SK-N-SH (cell line): ENCODE measurements at regions not wholly inside any gene's neighbourhood (a gene's known extent, or its start where the extent isn't known, plus 50 kb on each side); places are given as distances from the start of the nearest gene placed in this dataset.

Experiments used
- CTCF ChIA-PET: fragments of 300-600, 350-600 bp; formaldehyde crosslinking; extraction: SDS; loops from one replicate; lab custom pipeline; 2021; lab: Yijun Ruan, JAX
- POLR2A ChIA-PET: fragments of 350-600 bp; sonication (Branson Sonifier 250); formaldehyde crosslinking; extraction: SDS; loops from one replicate; lab custom pipeline; 2020; ENCODE audit warnings: antibody characterized with exemption, inconsistent platforms; lab: Yijun Ruan, JAX
- DNase-seq: peaks from one replicate; pipeline ENCODE4 v3.0.0; 2012
- H2AFZ ChIP-seq: fragments of 200-600 bp; sonication (generic); 2 replicates; pipeline ENCODE4 v1.8.1; 2016; ENCODE audit warnings: antibody characterized with exemption, mild to moderate bottlenecking, low read depth
- H3F3A ChIP-seq: fragments of 200-600 bp; sonication (generic); replicated peaks from 2 replicates; pipeline ENCODE3; 2016; ENCODE audit warnings: antibody characterized with exemption, mild to moderate bottlenecking; ENCODE audit not compliant: insufficient read depth
- H3K27ac ChIP-seq, 2 experiments: fragments of 200-500 bp in 1 of 2; fragments of 200-600 bp in 1 of 2; sonication (Bioruptor generic) in 1 of 2; sonication (generic), shearing (Covaris generic) in 1 of 2; 2 replicates each; pipeline versions ENCODE4 v1.5.1 to v1.6.1; 2014 to 2016; ENCODE audit warnings: low read depth in 2 of 2, inconsistent platforms in 1 of 2, low read length in 1 of 2, mild to moderate bottlenecking in 1 of 2, mixed read lengths in 1 of 2
- H3K27me3 ChIP-seq: fragments of 200-600 bp; sonication (generic), shearing (Covaris generic); 2 replicates; pipeline ENCODE4 v1.6.1; 2016; ENCODE audit warnings: mixed run types; ENCODE audit not compliant: insufficient read depth
- H3K36me3 ChIP-seq, 2 experiments: fragments of 200-500 bp in 1 of 2; fragments of 200-600 bp in 1 of 2; sonication (Bioruptor generic) in 1 of 2; sonication (generic) in 1 of 2; replicated peaks in 1 of 2; 2 replicates each; pipeline versions ENCODE3 to v1.5.1; 2014 to 2016; ENCODE audit warnings: low read length in 1 of 2, mild to moderate bottlenecking in 1 of 2; ENCODE audit not compliant: insufficient read depth in 2 of 2, control insufficient read depth in 1 of 2
- H3K4me1 ChIP-seq, 2 experiments: fragments of 200-500 bp in 1 of 2; fragments of 200-600 bp in 1 of 2; sonication (Bioruptor generic) in 1 of 2; sonication (generic), shearing (Covaris generic) in 1 of 2; 2 replicates each; pipeline versions ENCODE4 v1.5.1 to v1.6.1; 2014 to 2016; ENCODE audit warnings: low read depth in 1 of 2, low read length in 1 of 2, mixed run types in 1 of 2; ENCODE audit not compliant: insufficient read depth in 2 of 2, control insufficient read depth in 1 of 2
- H3K4me2 ChIP-seq: fragments of 200-600 bp; sonication (generic), shearing (Covaris generic); 2 replicates; pipeline ENCODE4 v1.6.1; 2017; ENCODE audit warnings: mixed run types
- H3K4me3 ChIP-seq, 2 experiments: fragments of 200-500 bp in 1 of 2; fragments of 200-600 bp in 1 of 2; sonication (Bioruptor generic) in 1 of 2; sonication (generic), shearing (Covaris generic) in 1 of 2; 2 replicates each; pipeline versions ENCODE4 v1.5.1 to v1.8.1; 2014 to 2016; ENCODE audit warnings: low read depth in 2 of 2, inconsistent platforms in 1 of 2, low read length in 1 of 2, mild to moderate bottlenecking in 1 of 2, mixed read lengths in 1 of 2, moderate library complexity in 1 of 2
- H3K79me2 ChIP-seq: fragments of 200-600 bp; sonication (generic); 2 replicates; pipeline ENCODE4 v1.8.1; 2017; ENCODE audit warnings: mild to moderate bottlenecking; ENCODE audit not compliant: insufficient read depth
- H3K9ac ChIP-seq: fragments of 200-600 bp; sonication (generic); 2 replicates; pipeline ENCODE4 v1.6.1; 2017; ENCODE audit warnings: mixed run types
- H3K9me2 ChIP-seq: fragments of 200-600 bp; sonication (generic); 2 replicates; pipeline ENCODE4 v1.6.1; 2017; ENCODE audit warnings: mixed run types
- H3K9me3 ChIP-seq: fragments of 200-600 bp; sonication (generic); 2 replicates; pipeline ENCODE4 v1.6.1; 2017; ENCODE audit warnings: mixed run types, mild to moderate bottlenecking, moderate library complexity
- H4K20me1 ChIP-seq: fragments of 200-600 bp; sonication (generic); 2 replicates; pipeline ENCODE4 v1.6.1; 2017; ENCODE audit warnings: mild to moderate bottlenecking, mixed run types; ENCODE audit not compliant: insufficient read depth
- CTCF ChIP-seq: fragments of 200-600 bp; sonication (generic); IDR thresholded peaks from 2 replicates; pipeline ENCODE4 v1.6.1; 2017; ENCODE audit warnings: antibody characterized with exemption, mild to moderate bottlenecking, moderate library complexity
- ELF1 ChIP-seq: IDR thresholded peaks from 2 replicates; pipeline ENCODE4 v1.4.0; 2012
- FOXM1 ChIP-seq: IDR thresholded peaks from 2 replicates; pipeline ENCODE4 v1.4.0; 2012; ENCODE audit warnings: low read depth, mild to moderate bottlenecking
- GABPA ChIP-seq: IDR thresholded peaks from 2 replicates; pipeline ENCODE4 v1.4.0; 2012; ENCODE audit warnings: low read depth, mild to moderate bottlenecking
- GATA2 ChIP-seq: sonication (generic); formaldehyde crosslinking; IDR thresholded peaks from 2 replicates; pipeline ENCODE4 v1.5.0; 2020; ENCODE audit warnings: mild to moderate bottlenecking, missing genetic modification reagents
- JUND ChIP-seq: IDR thresholded peaks from 2 replicates; pipeline ENCODE4 v1.4.0; 2012
- MEF2A ChIP-seq: IDR thresholded peaks from 2 replicates; pipeline ENCODE4 v1.4.0; 2012; ENCODE audit warnings: low read depth, borderline replicate concordance
- MXI1 ChIP-seq: IDR thresholded peaks from 2 replicates; pipeline ENCODE4 v1.6.1; 2012; ENCODE audit warnings: mild to moderate bottlenecking, low read depth, low read length, improper control_type of control experiment
- NFIC ChIP-seq: IDR thresholded peaks from 2 replicates; pipeline ENCODE4 v1.4.0; 2012; ENCODE audit warnings: borderline replicate concordance
- PBX3 ChIP-seq: IDR thresholded peaks from 2 replicates; pipeline ENCODE4; 2012
- RAD21 ChIP-seq: IDR thresholded peaks from 2 replicates; pipeline ENCODE4 v1.6.1; 2012; ENCODE audit warnings: mild to moderate bottlenecking, low read length
- REST ChIP-seq: IDR thresholded peaks from 2 replicates; pipeline ENCODE4 v1.6.1; 2012; ENCODE audit warnings: mild to moderate bottlenecking, low read depth, low read length, moderate library complexity
- RFX5 ChIP-seq: IDR thresholded peaks from 2 replicates; pipeline ENCODE4 v1.6.1; 2012; ENCODE audit warnings: mild to moderate bottlenecking, improper control_type of control experiment, low read length
- SIN3A ChIP-seq: IDR thresholded peaks from 2 replicates; pipeline ENCODE4 v1.6.1; 2012; ENCODE audit warnings: low read depth, mild to moderate bottlenecking, low read length, moderate library complexity, borderline replicate concordance
- TAF1 ChIP-seq: IDR thresholded peaks from 2 replicates; pipeline ENCODE4 v1.6.1; 2012; ENCODE audit warnings: low read depth, mild to moderate bottlenecking, low read length, moderate library complexity, borderline replicate concordance
- USF1 ChIP-seq: IDR thresholded peaks from 2 replicates; pipeline ENCODE4 v1.4.0; 2012; ENCODE audit warnings: low read depth, borderline replicate concordance
- USF2 ChIP-seq: fragments of 150-350 bp; IDR thresholded peaks from 2 replicates; pipeline ENCODE4 v1.6.1; 2017; ENCODE audit warnings: antibody characterized with exemption, low read length, low read depth, borderline replicate concordance
- YY1 ChIP-seq: IDR thresholded peaks from 2 replicates; pipeline ENCODE4 v1.4.0; 2012; ENCODE audit warnings: low read depth, mild to moderate bottlenecking
- ZBTB33 ChIP-seq: IDR thresholded peaks from 2 replicates; pipeline ENCODE4 v1.4.0; 2012; ENCODE audit warnings: low read depth, borderline replicate concordance
- WGBS: methylation state at CpG from one replicate; pipeline ENCODE4 v1.1.6; 2017; ENCODE audit warnings: low lambda C conversion rate; 5-methylcytosine and 5-hydroxymethylcytosine counted together

GRCh38 chr4:134905061-134905460 lies 703.5 kb upstream of the PABPC4L start:
- H3K4me2 ChIP-seq, result no peak overlapping the region
- H2AFZ ChIP-seq, result no peak overlapping the region
- no peaks in the 10 kb centered on the region for H3F3A ChIP-seq
- 8% methylated on average over 1 of the region's 1 CpG for WGBS
- H3K36me3 ChIP-seq, result no peaks in the 10 kb centered on the region
- no peaks in the 10 kb centered on the region for H4K20me1 ChIP-seq
- H3K4me1 ChIP-seq, result no peaks in the 10 kb centered on the region
- H3K79me2 ChIP-seq, result no peaks in the 10 kb centered on the region
- no peaks in the 10 kb centered on the region for H3K27me3 ChIP-seq
- ChIA-PET CTCF (no interaction called here), POLR2A (interaction anchor here (0.5 kb wide), 1 partner anchor 1388 kb away, joined by 8 read pairs; no protein-coding TSS in a partner anchor)
- H3K9ac ChIP-seq, result no peak overlapping the region
- no peak for DNase-seq
- H3K9me2 ChIP-seq, result 0 out of 2 replicates have a peak, but pooled peaks cover 3% of the 10 kb centered on the region
- H3K9me3 ChIP-seq, result no peaks in the 10 kb centered on the region
- H3K27ac ChIP-seq, result no peak overlapping the region
- TF ChIP-seq USF2 (no peak), RFX5 (no peak), FOXM1 (no peak), JUND (no peak), ZBTB33 (no peak), REST (no peak), SIN3A (no peak), MEF2A (no peak), YY1 (no peak), PBX3 (no peak), USF1 (no peak), ELF1 (no peak), NFIC (no peak), GABPA (no peak), MXI1 (no peak), CTCF (no peak; the same call in 1 of the 2 replicates), TAF1 (no peak), GATA2 (CRISPR knock-in tag) (no peak), RAD21 (no peak)
- H3K4me3 ChIP-seq, result no peak overlapping the region
